Fibroblast of lung (primary cell): ENCODE measurements at regions not wholly inside any gene's neighbourhood (a gene's known extent, or its start where the extent isn't known, plus 50 kb on each side); places are given as distances from the start of the nearest gene placed in this dataset.

Source experiments
- EZH2 ChIP-seq: IDR thresholded peaks from 2 replicates; pipeline ENCODE4 v1.5.1; 2012; ENCODE audit warnings: low read length, control low read depth, mild to moderate bottlenecking; ENCODE audit errors: missing control alignments
- TF ChIP-seq, protein P1 (sequence below), 2 donors: IDR thresholded peaks in 1 of 2; conservative IDR thresholded peaks in 1 of 2; 1 replicate in 1 of 2; 2 replicates in 1 of 2; pipeline ENCODE4 v1.5.1; 2011 to 2012; ENCODE audit warnings: low read length in 2 of 2, control low read depth in 1 of 2, inconsistent platforms in 1 of 2, low read depth in 1 of 2, mild to moderate bottlenecking in 1 of 2

DNA sequence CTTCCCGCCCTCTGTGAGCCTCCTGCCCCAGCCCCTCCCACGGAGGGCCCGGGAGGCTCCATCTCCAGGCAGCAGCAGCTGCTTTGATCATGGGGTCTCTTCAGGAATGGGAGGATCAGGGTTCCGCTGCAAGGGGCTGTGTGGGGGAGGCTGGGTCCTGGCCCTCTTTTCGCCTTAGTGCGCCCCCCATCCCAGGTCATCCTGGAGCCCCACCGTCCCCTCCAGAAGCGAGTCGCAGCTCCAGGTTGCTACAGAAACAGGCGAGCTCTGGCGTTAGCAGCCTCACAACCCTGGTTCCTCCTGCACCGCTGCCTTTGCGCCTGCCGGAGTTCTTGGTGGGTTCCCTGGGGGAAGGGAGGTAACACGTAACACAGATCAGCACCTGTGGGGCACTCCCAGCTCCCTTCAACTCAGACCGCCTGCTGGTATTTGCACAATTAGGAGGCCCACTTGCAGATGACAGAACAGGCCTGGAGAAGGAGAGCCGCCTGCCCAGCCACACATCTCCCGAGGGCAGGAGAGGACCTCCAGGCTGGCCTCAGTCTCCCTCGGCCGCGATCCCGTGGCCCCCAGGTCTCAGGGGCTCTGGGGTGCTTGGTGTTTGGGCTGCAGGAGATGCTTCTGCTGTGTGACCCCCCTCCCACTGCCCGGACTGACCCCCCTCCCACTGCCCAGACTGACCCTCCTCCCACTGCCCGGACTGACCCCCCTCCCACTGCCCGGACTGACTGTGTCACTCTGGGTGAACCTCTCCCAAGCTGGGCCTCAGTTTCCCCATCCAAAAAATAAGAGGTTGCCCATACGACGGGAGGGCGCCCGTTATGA lies 64.2 kb upstream of the ADRA2C start:
- TF ChIP-seq, protein P1, sequence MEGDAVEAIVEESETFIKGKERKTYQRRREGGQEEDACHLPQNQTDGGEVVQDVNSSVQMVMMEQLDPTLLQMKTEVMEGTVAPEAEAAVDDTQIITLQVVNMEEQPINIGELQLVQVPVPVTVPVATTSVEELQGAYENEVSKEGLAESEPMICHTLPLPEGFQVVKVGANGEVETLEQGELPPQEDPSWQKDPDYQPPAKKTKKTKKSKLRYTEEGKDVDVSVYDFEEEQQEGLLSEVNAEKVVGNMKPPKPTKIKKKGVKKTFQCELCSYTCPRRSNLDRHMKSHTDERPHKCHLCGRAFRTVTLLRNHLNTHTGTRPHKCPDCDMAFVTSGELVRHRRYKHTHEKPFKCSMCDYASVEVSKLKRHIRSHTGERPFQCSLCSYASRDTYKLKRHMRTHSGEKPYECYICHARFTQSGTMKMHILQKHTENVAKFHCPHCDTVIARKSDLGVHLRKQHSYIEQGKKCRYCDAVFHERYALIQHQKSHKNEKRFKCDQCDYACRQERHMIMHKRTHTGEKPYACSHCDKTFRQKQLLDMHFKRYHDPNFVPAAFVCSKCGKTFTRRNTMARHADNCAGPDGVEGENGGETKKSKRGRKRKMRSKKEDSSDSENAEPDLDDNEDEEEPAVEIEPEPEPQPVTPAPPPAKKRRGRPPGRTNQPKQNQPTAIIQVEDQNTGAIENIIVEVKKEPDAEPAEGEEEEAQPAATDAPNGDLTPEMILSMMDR (conservative IDR thresholded peaks at IDR 0.05 in 1 of 2, IDR thresholded peaks at IDR 0.05 in 1 of 2; ENCODE audit: low read depth in 1 of 2, low read length in 2 of 2) = no peak
- TF ChIP-seq EZH2 = no peak
